ENCODE measurements at regions not wholly inside any gene's neighbourhood (a gene's known extent, or its start where the extent isn't known, plus 50 kb on each side); places are given as distances from the start of the nearest gene placed in this dataset.
"Not testable (repeated sequence)": the region's sequence is repeated elsewhere in the genome, so short reads cannot be mapped to it uniquely, and the experiment has no call there.

DNA sequence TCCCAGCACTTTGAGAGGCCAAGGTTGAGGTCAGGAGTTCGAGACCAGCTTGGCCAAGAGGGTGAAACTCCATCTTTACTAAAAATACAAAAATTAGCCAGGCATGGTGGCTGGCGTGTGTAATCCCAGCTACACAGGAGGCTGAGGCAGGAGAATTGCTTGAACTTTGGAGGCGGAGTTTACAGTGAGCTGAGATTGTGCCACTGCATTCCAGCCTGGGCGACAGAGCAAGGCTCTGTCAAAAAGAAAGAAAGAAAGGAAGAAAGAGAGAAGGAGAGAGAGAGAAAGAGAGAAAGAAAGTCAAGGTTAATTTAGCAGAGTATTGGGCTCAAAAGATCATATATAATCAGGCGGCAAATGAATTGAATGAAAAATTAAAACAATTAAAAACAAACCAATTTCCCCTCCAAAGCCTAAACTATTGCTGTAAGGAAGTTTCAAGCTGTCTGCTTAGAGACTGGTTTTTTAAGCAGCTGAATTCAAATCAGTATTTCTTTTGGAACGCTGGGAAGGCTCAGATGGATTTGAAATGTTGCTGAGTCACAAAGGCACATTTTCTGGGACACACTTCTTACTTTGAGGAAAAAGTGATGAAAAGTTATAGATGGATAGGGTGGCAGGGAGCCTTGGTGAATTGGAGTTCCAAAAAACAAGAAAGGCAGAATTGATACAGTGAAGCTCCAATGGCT lies 81.3 kb upstream of the BHLHE40 start:
- DNase-seq, result no peak

GRCh38 chr3:4898454-4899313 lies 80.6 kb upstream of the BHLHE40 start:
- DNase-seq, result no peak

DNA sequence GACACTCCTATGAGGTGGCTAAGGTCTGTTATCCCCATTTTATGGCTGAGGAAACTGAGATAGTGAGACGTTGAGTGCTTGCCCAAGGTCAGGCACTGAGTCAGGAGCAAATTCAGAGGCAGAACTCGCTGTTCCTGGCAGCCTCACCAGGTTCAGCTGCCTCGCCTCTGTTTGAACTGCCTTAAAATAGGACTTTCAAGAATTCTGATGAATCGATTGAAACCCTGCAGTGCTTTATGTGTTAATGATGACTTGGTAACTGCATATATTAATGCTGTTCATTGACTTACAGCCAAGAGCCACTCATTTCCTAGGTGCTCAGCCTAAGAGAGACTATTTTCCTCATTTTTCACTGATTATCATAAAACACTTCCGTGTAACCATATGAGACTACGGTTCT lies 79.5 kb upstream of the BHLHE40 start:
- no peak for DNase-seq

GRCh38 chr3:4900298-4900697 lies 78.9 kb upstream of the BHLHE40 start:
- DNase-seq, result peak in 1 of 2 donors; percentile 34

GRCh38 chr3:4904811-4905695 lies 74.2 kb upstream of the BHLHE40 start:
- peak in 1 of 2 donors; percentile 29 for DNase-seq

GRCh38 chr3:4906107-4906621 lies 73.1 kb upstream of the BHLHE40 start:
- no peak for DNase-seq

DNA sequence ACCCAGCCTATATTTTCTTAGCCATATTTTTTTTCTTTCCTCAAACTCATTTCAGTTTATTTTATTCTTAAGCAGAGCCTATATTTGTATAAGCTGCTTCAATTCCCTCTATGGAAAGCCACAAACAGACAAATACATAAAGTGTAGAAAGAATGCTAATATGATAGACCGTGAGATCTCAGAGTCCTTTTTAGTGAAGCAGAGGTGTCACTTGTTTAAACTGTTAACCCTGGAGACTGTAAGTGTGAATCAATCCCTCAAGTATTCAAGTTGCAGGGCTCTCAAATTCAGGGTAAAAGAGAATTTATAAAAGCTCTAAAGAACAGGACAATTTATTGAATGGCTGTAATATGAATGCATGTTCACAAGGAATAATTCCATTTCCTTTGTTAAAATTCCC lies 72.2 kb upstream of the BHLHE40 start:
- no peak for DNase-seq

- DNase-seq, result peak in 1 of 2 donors; percentile 33
These were observed 71.4 kb upstream of the BHLHE40 start for GRCh38 chr3:4907643-4908432.

DNA sequence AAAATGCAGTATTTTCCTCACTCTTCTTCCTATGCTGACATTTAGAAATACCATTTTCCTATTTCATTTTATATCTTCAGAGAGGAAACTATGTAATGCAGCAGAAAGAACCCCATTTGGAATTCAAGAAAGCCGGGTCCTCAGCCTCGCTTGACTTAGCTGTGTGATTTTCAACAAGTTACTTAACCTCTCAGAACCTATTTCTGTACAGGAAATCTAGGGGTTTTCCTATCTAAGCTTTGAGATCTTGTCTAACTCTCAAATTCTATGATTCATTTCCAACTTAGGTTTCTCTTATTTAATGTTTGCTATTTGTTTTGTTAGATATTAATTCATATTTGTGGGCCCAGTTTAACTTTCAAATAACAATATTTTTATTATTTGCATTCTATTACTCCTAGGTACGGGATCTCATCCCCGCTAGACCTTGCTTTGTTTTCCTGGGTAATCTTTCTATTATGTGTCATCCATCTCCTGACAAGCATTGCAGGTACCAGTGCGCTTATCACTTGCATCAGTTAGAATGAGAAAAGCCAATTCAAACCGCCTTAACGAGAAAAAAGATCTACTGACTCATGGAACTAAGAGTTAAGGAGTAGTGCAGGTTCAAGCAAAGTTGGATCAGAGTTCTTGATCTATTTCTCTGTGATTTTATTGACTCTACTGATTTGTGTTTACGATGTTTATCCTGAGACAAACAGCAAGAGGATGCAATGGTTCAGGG lies 70.6 kb upstream of the BHLHE40 start:
- DNase-seq, result peak in 1 of 2 donors; percentile 43

- DNase-seq, result no peak
These were observed 64.8 kb upstream of the BHLHE40 start for GRCh38 chr3:4914464-4914863.

- DNase-seq, result not testable (repeated sequence)
These were observed 57.6 kb upstream of the BHLHE40 start for GRCh38 chr3:4921589-4921988.

GRCh38 chr3:4926892-4927291 lies 52.3 kb upstream of the BHLHE40 start:
- DNase-seq, result no peak

DNA sequence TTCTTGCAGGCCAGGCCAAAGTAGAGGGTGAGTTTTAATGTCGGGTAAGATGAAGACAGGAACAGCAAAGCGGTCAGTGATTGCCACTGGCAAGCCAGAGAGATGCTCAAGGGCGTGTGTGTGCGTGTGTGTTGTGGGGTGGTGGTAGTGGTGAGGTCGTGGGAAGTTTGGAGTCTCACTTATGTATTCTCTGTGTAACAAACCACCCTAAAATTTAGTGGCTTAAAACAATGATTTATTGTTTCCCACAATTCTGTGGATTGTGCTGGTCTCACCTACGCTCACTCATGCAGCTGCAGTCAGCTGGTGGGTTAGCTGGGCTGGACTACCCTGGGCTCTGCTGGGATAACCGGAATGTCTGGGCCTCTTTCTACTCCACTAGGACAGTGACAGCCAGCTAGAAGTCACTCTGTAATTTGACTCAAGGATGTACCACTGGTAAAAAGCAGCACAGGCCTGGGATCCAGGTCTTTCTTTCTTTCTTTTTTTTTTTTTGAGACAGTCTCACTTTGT lies 50.9 kb upstream of the BHLHE40 start:
- DNase-seq, result no peak
